ENCODE measurements at regions not wholly inside any gene's neighbourhood (a gene's known extent, or its start where the extent isn't known, plus 50 kb on each side); places are given as distances from the start of the nearest gene placed in this dataset.

DNA sequence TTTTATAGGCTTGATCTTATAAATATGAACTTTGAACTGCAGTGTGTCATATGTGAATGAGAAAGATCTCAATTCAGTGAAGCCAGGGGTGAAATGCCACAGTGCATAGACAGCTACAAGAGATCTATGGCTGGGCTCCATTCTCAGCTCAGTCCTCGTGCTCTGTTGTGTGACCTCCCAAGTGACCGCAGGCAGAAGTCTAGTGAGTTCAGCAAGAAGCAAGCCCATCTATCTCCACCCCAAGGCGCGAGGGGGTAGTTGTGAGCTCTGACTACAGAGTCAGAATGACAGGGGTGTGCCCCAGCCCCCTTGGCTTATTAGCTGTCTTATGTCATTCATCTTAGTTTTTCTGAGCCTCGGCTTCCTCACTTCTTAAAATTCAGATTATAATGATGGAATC, 378.3 kb downstream of the FBXW7 start:
- H3K4me1 Mint-ChIP-seq, result no peaks in the 10 kb centered on the region

DNA sequence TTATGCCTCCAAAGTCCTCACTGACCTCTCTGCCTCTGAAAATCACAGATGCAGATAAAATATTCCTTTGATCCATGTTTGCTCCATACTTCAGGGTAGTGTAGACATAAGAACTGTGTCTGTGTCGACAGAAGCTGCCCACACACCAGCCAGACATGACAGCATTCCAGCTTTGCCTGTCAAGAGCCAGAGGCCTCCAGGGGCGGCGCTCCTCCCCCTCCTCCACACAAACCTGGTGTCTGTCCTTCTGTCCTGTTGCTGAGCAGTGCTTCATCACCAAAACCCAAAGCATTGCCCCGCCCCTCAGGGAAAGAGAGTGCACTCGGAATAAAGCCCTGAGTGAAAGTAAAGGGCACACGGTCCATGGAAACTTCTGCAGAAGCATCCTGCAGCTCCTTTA, 379.4 kb downstream of the FBXW7 start:
- no peak for DNase-seq
- H3K9me3 Mint-ChIP-seq, result no peaks in the 10 kb centered on the region
- H3K27ac Mint-ChIP-seq, result no peak overlapping the region
- H3K4me3 Mint-ChIP-seq, result no peak overlapping the region
- H3K27me3 Mint-ChIP-seq (ENCODE audit: low read depth in 3 of 3), result peaks cover 0 to 3% (median 2%) of the 10 kb centered on the region in 3 donors
- H3K36me3 Mint-ChIP-seq, result peaks cover 0 to 4% (median 0%) of the 10 kb centered on the region in 3 donors
- H3K4me1 Mint-ChIP-seq, result no peaks in the 10 kb centered on the region

More for the DNA sequence above, 378.3 kb downstream of the FBXW7 start:
- DNase-seq, result no peak
- H3K4me3 Mint-ChIP-seq, result no peak overlapping the region
- H3K36me3 Mint-ChIP-seq, result peaks cover 0 to 4% (median 0%) of the 10 kb centered on the region in 3 donors
- H3K27ac Mint-ChIP-seq, result peak overlapping the region in 2 of 6 donors; percentile 13 to 17
- peaks cover 0 to 1% (median 0%) of the 10 kb centered on the region in 3 donors for H3K27me3 Mint-ChIP-seq (ENCODE audit: low read depth in 3 of 3)
- no peaks in the 10 kb centered on the region for H3K9me3 Mint-ChIP-seq

DNA sequence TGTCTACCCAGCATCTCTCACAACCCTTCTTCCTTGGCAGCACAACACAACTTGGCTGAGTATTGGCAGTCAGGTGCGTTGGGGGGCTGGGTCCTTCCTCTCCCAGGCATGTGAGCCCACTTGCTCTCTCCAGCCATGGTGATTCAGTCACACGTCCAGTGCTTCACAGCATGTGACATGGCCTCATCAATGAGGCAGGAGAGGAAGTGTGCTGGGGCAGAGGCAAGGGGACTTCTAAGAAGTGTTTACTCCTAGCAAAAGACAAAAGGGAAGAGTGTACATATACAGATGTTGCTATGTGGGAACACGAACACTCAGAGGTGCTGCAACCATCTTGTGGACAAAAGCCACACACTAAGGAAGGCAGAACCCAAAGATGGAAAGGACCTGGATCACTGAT, 380.8 kb downstream of the FBXW7 start:
- Mint-ChIP-seq H3K9me3 (no peaks in the 10 kb centered on the region), H3K4me3 (no peak overlapping the region), H3K27ac (peak overlapping the region in 1 of 6 donors; percentile 48)

DNA sequence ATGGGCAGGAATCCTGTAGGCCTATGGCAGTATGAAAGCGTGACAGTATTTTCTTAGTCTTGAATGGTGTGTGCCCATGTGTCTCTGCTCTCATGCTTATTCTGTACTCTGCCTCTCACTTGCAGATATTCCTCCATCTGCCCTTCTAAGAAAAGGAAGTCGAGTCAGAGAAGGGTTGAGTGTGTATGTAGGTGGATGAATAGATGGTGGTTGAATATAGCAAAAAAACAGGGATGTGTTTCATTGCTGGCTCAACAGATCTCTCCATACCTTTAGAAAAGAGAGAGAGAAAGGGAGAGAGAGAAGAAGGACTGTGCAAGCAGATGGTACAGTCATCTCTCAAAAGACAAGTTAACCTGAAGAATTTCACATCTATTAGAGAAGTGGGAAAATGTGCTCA, 381.5 kb downstream of the FBXW7 start:
- Mint-ChIP-seq H3K9me3 (no peaks in the 10 kb centered on the region), H3K4me1 (no peaks in the 10 kb centered on the region), H3K27me3 (ENCODE audit: low read depth in 3 of 3) (peaks cover 0 to 3% (median 2%) of the 10 kb centered on the region in 3 donors), H3K27ac (no peak overlapping the region), H3K36me3 (peaks cover 0 to 4% (median 4%) of the 10 kb centered on the region in 3 donors), H3K4me3 (no peak overlapping the region)
- no peak for DNase-seq

More for the DNA sequence above, 380.8 kb downstream of the FBXW7 start:
- peaks cover 0 to 3% (median 2%) of the 10 kb centered on the region in 3 donors for H3K27me3 Mint-ChIP-seq (ENCODE audit: low read depth in 3 of 3)
- DNase-seq, result no peak
- H3K36me3 Mint-ChIP-seq, result peaks cover 0 to 4% (median 4%) of the 10 kb centered on the region in 3 donors
- H3K4me1 Mint-ChIP-seq, result no peaks in the 10 kb centered on the region

DNA sequence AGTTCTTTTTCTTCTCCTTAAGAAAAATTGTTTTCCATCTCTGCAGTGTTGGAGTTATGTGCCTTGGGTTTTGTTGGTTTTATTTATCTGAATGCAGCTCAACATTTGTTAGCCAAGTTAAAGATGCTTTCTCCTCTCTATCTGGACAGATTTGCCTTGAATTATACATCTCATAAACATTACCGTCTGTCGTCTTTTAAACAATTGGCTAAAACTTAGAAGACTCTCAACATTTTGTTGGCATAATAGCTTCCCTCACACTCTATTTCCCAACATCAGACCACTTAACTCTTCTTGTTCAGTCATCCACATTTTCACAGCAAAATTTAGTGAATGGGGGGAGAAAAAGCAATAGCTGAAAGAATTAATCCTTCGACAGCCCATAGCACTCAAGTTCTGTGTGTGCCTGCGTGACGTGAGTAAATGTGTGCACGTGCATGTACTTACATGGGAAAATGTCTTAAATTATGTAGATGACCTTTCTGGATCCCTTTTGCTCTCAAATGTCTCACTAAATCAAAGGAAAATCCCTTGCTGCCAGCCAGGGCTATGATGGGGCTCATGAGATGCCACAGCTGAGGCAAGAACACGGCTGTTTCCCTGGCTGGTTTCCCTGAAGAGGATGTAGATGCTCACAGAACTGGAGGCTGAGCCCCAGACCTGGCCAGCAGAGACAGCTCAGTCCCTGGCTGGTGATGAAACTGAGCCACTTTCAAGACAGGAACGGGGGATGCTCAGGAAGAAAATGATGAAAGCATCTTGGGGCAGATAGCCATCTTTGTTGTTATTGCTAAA, 382.2 kb downstream of the FBXW7 start:
- no peaks in the 10 kb centered on the region for H3K4me1 Mint-ChIP-seq
- H3K9me3 Mint-ChIP-seq, result no peaks in the 10 kb centered on the region
- H3K36me3 Mint-ChIP-seq, result peaks cover 0 to 4% (median 4%) of the 10 kb centered on the region in 3 donors
- peak overlapping the region in 1 of 6 donors; percentile 71 for H3K27ac Mint-ChIP-seq
- peaks cover 0 to 3% (median 2%) of the 10 kb centered on the region in 3 donors for H3K27me3 Mint-ChIP-seq (ENCODE audit: low read depth in 3 of 3)
- no peak overlapping the region for H3K4me3 Mint-ChIP-seq
- no peak for DNase-seq

DNA sequence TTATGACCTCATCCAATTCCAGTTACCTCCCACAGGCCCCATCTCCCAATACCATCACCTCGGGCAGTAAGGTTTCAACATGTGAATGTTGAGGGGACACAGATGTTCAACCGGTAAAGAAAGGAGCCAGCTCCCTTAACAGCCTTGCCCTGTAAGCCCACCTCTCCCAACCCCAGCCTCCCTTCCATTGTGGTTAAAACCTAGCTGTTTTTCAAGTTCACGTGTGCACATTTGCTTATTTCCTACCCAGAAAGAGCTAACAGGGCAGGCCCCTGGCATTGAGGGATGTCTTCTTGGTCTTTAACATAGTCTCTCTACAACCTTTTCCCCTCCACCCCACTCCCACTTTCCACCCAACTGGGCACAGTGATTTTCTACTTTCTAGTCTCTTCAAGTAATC, 385.7 kb downstream of the FBXW7 start:
- DNase-seq, result no peak
- no peak overlapping the region for H3K27ac Mint-ChIP-seq
- peaks cover 8 to 12% (median 8%) of the 10 kb centered on the region in 3 donors for H3K36me3 Mint-ChIP-seq
- H3K4me1 Mint-ChIP-seq, result no peaks in the 10 kb centered on the region
- H3K4me3 Mint-ChIP-seq, result no peak overlapping the region
- H3K27me3 Mint-ChIP-seq (ENCODE audit: low read depth in 3 of 3), result peaks cover 2 to 6% (median 3%) of the 10 kb centered on the region in 3 donors
- peaks cover 13 to 22% (median 17%) of the 10 kb centered on the region in 6 donors for H3K9me3 Mint-ChIP-seq

DNA sequence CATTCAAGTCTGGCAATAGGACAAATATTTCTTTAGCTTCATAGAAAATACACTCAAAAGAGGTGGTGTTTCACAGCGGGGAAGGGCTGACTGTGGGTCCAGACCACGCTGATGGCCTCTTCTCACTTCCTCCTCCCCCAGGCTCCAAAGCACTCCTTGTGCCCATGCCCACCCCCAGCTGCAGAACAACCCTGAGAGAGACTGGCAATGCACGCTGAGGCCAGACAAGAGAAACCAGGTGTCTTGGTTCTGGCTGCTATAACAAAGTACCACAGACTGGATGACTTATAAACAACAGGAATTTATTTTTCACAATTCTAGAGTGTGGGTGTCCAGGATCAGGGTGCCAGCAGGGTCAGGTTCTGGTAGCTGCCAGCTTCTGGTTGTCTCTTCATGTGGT, 386.1 kb downstream of the FBXW7 start:
- H3K27ac Mint-ChIP-seq, result no peak overlapping the region
- peaks cover 2 to 8% (median 2%) of the 10 kb centered on the region in 3 donors for H3K27me3 Mint-ChIP-seq (ENCODE audit: low read depth in 3 of 3)
- peaks cover 13 to 26% (median 19%) of the 10 kb centered on the region in 6 donors for H3K9me3 Mint-ChIP-seq
- DNase-seq, result no peak
- no peaks in the 10 kb centered on the region for H3K4me1 Mint-ChIP-seq
- H3K36me3 Mint-ChIP-seq, result peaks cover 8 to 9% (median 9%) of the 10 kb centered on the region in 3 donors
- no peak overlapping the region for H3K4me3 Mint-ChIP-seq

DNA sequence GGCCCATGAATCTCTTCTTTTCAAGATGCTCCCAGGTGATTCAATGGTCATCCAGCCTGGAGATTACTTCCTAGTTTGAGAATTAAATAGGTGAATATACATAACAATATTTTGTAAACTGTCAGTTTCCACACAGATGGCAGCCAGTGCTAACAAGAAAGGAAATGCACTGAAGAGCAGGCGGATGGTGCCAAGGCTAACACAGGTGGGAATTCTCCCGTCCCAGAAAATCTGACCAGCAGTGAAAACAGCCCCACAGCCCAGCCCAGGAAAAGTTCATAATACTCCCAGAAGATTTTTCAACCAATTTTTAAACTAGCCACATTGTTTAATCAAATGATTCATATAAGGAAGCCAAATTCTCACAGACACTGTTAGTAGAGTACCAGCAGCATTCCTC, 387.2 kb upstream of the GATB start:
- peaks cover 20 to 31% (median 25%) of the 10 kb centered on the region in 6 donors for H3K9me3 Mint-ChIP-seq
- peaks cover 2 to 8% (median 2%) of the 10 kb centered on the region in 3 donors for H3K27me3 Mint-ChIP-seq (ENCODE audit: low read depth in 3 of 3)
- no peak overlapping the region for H3K4me3 Mint-ChIP-seq
- no peaks in the 10 kb centered on the region for H3K4me1 Mint-ChIP-seq
- H3K27ac Mint-ChIP-seq, result no peak overlapping the region
- H3K36me3 Mint-ChIP-seq, result peaks cover 8 to 17% (median 15%) of the 10 kb centered on the region in 3 donors
- DNase-seq, result no peak

DNA sequence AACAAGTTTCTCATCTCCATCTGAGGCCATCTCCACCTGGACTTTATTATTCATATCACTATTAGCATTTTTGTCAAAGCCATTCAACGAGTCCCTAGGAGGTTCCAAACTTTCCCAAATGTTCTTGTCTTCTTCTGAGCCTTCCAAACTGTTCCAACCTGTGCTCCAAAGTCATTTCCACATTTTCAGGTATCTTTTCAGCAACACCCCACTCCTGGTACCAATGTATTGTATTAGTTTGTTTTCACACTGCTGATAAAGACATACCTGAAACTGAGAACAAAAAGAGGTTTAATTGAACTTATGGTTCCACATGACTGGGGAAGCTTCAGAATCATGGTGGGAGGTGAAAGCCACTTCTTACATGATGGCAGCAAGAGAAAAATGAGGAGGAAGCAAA, 385.4 kb upstream of the GATB start:
- no peak for DNase-seq
- H3K27ac Mint-ChIP-seq, result no peak overlapping the region
- H3K4me1 Mint-ChIP-seq, result no peaks in the 10 kb centered on the region
- peaks cover 21 to 31% (median 25%) of the 10 kb centered on the region in 6 donors for H3K9me3 Mint-ChIP-seq
- no peak overlapping the region for H3K4me3 Mint-ChIP-seq
- H3K36me3 Mint-ChIP-seq, result peaks cover 8 to 17% (median 15%) of the 10 kb centered on the region in 3 donors
- peaks cover 2 to 6% (median 2%) of the 10 kb centered on the region in 3 donors for H3K27me3 Mint-ChIP-seq (ENCODE audit: low read depth in 3 of 3)

DNA sequence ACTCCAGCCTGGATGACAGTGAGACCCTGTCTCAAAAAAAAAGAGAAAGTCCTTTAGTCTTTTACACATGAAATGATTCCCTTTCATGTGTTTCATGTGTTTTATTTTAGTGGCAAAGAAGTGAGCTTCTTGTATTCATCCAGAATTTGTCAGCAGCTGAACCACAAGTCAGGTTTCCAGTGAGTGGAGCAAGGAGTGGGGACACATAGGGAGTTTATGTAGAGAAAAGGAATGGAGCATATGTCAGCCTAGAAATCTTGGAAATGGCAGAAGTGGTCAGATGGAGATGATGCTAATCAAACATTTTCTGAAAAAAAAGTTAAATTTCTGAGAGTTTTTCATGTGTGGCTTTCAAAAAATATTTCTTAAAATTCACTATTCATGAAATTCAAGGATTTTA, 383.0 kb upstream of the GATB start:
- peaks cover 2% of the 10 kb centered on the region in 2 donors for H3K4me1 Mint-ChIP-seq

DNA sequence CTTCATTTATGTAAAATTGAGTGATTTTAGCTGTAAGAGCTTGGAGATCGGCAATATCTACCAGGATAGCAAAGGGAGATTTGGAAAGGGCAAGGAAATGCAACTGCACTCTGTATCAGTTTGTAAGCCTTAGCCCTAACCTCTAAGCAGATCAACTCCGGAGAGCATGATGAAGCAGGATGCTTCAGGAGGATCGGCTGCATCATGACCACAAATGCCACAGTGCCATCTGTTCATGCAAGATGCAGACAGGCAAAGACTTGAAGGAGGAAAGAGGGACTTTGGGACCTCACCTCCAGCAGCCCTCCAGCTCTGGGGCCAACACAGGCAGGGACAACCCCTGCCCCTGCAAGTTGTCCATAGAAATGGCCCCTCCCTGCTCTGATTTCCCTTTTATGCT, 377.6 kb upstream of the GATB start:
- no peak overlapping the region for H3K4me3 Mint-ChIP-seq

More for the DNA sequence above, 383.0 kb upstream of the GATB start:
- no peak for DNase-seq
- peaks cover 21 to 31% (median 25%) of the 10 kb centered on the region in 6 donors for H3K9me3 Mint-ChIP-seq
- H3K27ac Mint-ChIP-seq, result no peak overlapping the region
- H3K36me3 Mint-ChIP-seq, result peaks cover 8 to 15% (median 14%) of the 10 kb centered on the region in 3 donors
- no peak overlapping the region for H3K4me3 Mint-ChIP-seq
- peaks cover 2 to 6% (median 2%) of the 10 kb centered on the region in 3 donors for H3K27me3 Mint-ChIP-seq (ENCODE audit: low read depth in 3 of 3)

DNA sequence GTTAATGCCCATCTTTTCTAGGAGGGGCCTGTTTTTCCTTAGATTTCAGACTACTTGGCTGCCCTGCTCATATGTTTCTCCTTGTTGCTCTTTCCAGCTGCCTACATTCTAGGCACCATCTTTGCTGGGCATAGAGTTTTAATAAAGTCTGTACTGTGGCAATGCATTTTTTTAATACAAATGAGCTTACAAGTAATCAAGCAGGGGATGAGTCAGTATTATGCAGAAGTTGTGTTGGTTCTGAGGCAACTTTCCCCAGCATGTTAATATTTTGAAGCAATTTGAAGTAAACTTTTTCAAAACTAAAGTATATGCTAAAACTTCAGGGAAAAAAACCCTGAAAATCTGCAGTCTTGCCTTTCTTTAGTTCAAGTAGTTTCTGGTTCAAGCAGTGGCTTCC, 372.0 kb upstream of the GATB start:
- peaks cover 1 to 15% (median 2%) of the 10 kb centered on the region in 3 donors for H3K27me3 Mint-ChIP-seq (ENCODE audit: low read depth in 3 of 3)
- peaks cover 0 to 4% of the 10 kb centered on the region in 2 donors for H3K4me1 Mint-ChIP-seq
- no peak for DNase-seq
- no peak overlapping the region for H3K4me3 Mint-ChIP-seq
- peaks cover 0 to 4% (median 0%) of the 10 kb centered on the region in 3 donors for H3K36me3 Mint-ChIP-seq
- no peak overlapping the region for H3K27ac Mint-ChIP-seq
- H3K9me3 Mint-ChIP-seq, result no peaks in the 10 kb centered on the region

More for the DNA sequence above, 377.6 kb upstream of the GATB start:
- peaks cover 9 to 10% of the 10 kb centered on the region in 2 donors for H3K4me1 Mint-ChIP-seq
- H3K27me3 Mint-ChIP-seq (ENCODE audit: low read depth in 3 of 3), result peaks cover 0 to 8% (median 5%) of the 10 kb centered on the region in 3 donors
- peaks cover 0 to 3% (median 0%) of the 10 kb centered on the region in 6 donors for H3K9me3 Mint-ChIP-seq
- peaks cover 0 to 4% (median 0%) of the 10 kb centered on the region in 3 donors for H3K36me3 Mint-ChIP-seq
- no peak overlapping the region for H3K27ac Mint-ChIP-seq
- no peak for DNase-seq

DNA sequence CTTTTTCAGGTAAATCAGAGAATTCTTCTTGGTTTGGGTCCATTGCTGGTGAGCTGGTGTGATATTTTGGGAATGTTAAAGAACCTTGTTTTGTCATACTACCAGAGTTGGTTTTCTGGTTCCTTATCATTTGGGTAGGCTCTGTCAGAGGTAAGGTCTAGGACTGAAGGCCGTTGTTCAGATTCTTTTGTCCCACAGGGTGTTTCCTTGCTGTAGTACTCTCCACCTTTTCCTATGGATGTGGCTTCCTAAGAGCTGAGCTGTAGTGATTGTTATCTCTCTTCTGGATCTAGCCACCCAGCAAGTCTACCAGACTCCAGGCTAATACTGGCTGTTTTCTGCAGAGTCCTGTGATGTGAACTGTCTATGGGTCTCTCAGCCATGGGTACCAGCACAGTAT, 367.5 kb upstream of the GATB start:
- DNase-seq, result no peak
- H3K4me1 Mint-ChIP-seq, result peaks cover 0 to 4% of the 10 kb centered on the region in 2 donors
- no peak overlapping the region for H3K27ac Mint-ChIP-seq
- H3K27me3 Mint-ChIP-seq (ENCODE audit: low read depth in 3 of 3), result peaks cover 3 to 14% (median 4%) of the 10 kb centered on the region in 3 donors
- no peak overlapping the region for H3K4me3 Mint-ChIP-seq
- peaks cover 0 to 7% (median 0%) of the 10 kb centered on the region in 6 donors for H3K9me3 Mint-ChIP-seq
- peaks cover 0 to 7% (median 5%) of the 10 kb centered on the region in 3 donors for H3K36me3 Mint-ChIP-seq

DNA sequence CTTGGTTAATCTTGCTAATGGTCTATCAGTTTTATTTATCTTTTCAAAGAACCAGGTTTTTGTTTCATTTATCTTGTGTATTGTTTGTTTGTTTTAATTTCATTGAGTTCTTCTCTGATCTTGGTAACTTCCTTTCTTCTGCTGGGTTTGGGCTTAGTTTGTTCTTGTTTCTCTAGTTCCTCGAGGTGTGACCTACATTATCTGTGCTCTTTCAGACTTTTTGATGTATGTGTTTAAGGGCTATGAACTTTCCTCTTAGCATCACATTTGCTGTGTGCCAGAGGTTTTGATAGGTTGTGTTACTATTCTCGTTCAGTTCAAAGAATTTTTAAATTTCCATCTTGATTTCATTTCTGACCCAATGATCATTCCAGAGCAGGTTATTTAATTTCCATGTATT, 365.4 kb upstream of the GATB start:
- DNase-seq, result no peak
- Mint-ChIP-seq H3K36me3 (peaks cover 0 to 7% (median 5%) of the 10 kb centered on the region in 3 donors), H3K4me1 (peaks cover 0 to 4% of the 10 kb centered on the region in 2 donors), H3K27me3 (ENCODE audit: low read depth in 3 of 3) (peaks cover 4 to 12% (median 5%) of the 10 kb centered on the region in 3 donors), H3K27ac (no peak overlapping the region), H3K4me3 (no peak overlapping the region), H3K9me3 (peaks cover 0 to 8% (median 2%) of the 10 kb centered on the region in 6 donors)

Data from immature natural killer cell (primary cell).